GM12891 (cell line): ENCODE measurements at regions not wholly inside any gene's neighbourhood (a gene's known extent, or its start where the extent isn't known, plus 50 kb on each side); places are given as distances from the start of the nearest gene placed in this dataset.

Source experiments
- POLR2A ChIP-seq: IDR thresholded peaks from 2 replicates; pipeline ENCODE4 v1.6.1; 2011; ENCODE audit warnings: low read depth, low read length, control low read depth
- POLR2AphosphoS5 ChIP-seq: IDR thresholded peaks from 2 replicates; pipeline ENCODE4 v1.6.1; 2011; ENCODE audit warnings: low read depth, low read length, control low read depth
- SPI1 ChIP-seq: IDR thresholded peaks from 2 replicates; pipeline ENCODE4 v1.6.1; 2011; ENCODE audit warnings: low read depth, low read length, control low read depth
- TAF1 ChIP-seq: IDR thresholded peaks from 2 replicates; pipeline ENCODE4 v1.6.1; 2011; ENCODE audit warnings: low read depth, low read length, control low read depth

GRCh38 chr7:112567388-112567787 is 86.6 kb downstream of the LSMEM1 start:
- TF ChIP-seq POLR2A (no peak), POLR2AphosphoS5 (no peak), TAF1 (no peak), SPI1 (no peak)
